ENCODE measurements at regions not wholly inside any gene's neighbourhood (a gene's known extent, or its start where the extent isn't known, plus 50 kb on each side); places are given as distances from the start of the nearest gene placed in this dataset.

GRCh38 chr2:184523732-184524131, 74.6 kb upstream of the ZNF804A start:
- Histone ChIP-seq H3K9ac (ENCODE audit: low read length) (no peak overlapping the region), H3K36me3 (ENCODE audit: insufficient read depth, low read length) (no peaks in the 10 kb centered on the region), H3K4me3 (ENCODE audit: low read depth, low read length, poor library complexity, severe bottlenecking) (no peak overlapping the region), H2AFZ (ENCODE audit: low read length) (no peak overlapping the region), H3K27ac (ENCODE audit: low read depth, low read length, poor library complexity, severe bottlenecking) (no peak overlapping the region), H3K9me3 (ENCODE audit: low read length) (peaks cover 20% of the 10 kb centered on the region), H3F3A (ENCODE audit: insufficient read depth, low read length) (no peaks in the 10 kb centered on the region), H3K4me2 (ENCODE audit: low read length) (no peak overlapping the region), H3K9me2 (ENCODE audit: low read depth, low read length) (no peaks in the 10 kb centered on the region), H3K4me1 (ENCODE audit: insufficient read depth, low read length, severe bottlenecking) (no peaks in the 10 kb centered on the region), H4K20me1 (ENCODE audit: insufficient read depth, low read length) (no peaks in the 10 kb centered on the region), H3K79me2 (ENCODE audit: insufficient read depth, low read length) (no peaks in the 10 kb centered on the region), H3K27me3 (ENCODE audit: insufficient read depth, low read length) (no peaks in the 10 kb centered on the region)
- no peak for TF ChIP-seq EZH2 (IDR thresholded peaks at IDR 0.05; ENCODE audit: borderline replicate concordance, low read length)
- TF ChIP-seq CTCF (IDR thresholded peaks at IDR 0.05; ENCODE audit: low read length): no peak

GRCh38 chr2:184524551-184525382, 73.6 kb upstream of the ZNF804A start:
- no peaks in the 10 kb centered on the region for H4K20me1 ChIP-seq (ENCODE audit: insufficient read depth, low read length)
- no peak overlapping the region for H3K4me3 ChIP-seq (ENCODE audit: low read depth, low read length, poor library complexity, severe bottlenecking)
- H3K9ac ChIP-seq (ENCODE audit: low read length): no peak overlapping the region
- H2AFZ ChIP-seq (ENCODE audit: low read length): no peak overlapping the region
- no peaks in the 10 kb centered on the region for H3F3A ChIP-seq (ENCODE audit: insufficient read depth, low read length)
- H3K9me2 ChIP-seq (ENCODE audit: low read depth, low read length): no peaks in the 10 kb centered on the region
- no peaks in the 10 kb centered on the region for H3K27me3 ChIP-seq (ENCODE audit: insufficient read depth, low read length)
- H3K9me3 ChIP-seq (ENCODE audit: low read length): peaks cover 20% of the 10 kb centered on the region
- no peak for TF ChIP-seq CTCF (IDR thresholded peaks at IDR 0.05; ENCODE audit: low read length)
- no peak for TF ChIP-seq EZH2 (IDR thresholded peaks at IDR 0.05; ENCODE audit: borderline replicate concordance, low read length)
- H3K27ac ChIP-seq (ENCODE audit: low read depth, low read length, poor library complexity, severe bottlenecking): no peak overlapping the region
- H3K4me2 ChIP-seq (ENCODE audit: low read length): no peak overlapping the region
- no peaks in the 10 kb centered on the region for H3K36me3 ChIP-seq (ENCODE audit: insufficient read depth, low read length)
- H3K4me1 ChIP-seq (ENCODE audit: insufficient read depth, low read length, severe bottlenecking): no peaks in the 10 kb centered on the region
- H3K79me2 ChIP-seq (ENCODE audit: insufficient read depth, low read length): no peaks in the 10 kb centered on the region

- H3K36me3 ChIP-seq (ENCODE audit: insufficient read depth, low read length): no peaks in the 10 kb centered on the region
Observed at GRCh38 chr2:184527058-184527457, 71.3 kb upstream of the ZNF804A start.

More at GRCh38 chr2:184527058-184527457, 71.3 kb upstream of the ZNF804A start:
- Histone ChIP-seq H3K4me2 (ENCODE audit: low read length) (no peak overlapping the region), H2AFZ (ENCODE audit: low read length) (no peak overlapping the region), H3K9me2 (ENCODE audit: low read depth, low read length) (no peaks in the 10 kb centered on the region), H3K27ac (ENCODE audit: low read depth, low read length, poor library complexity, severe bottlenecking) (no peak overlapping the region), H3K79me2 (ENCODE audit: insufficient read depth, low read length) (no peaks in the 10 kb centered on the region), H3K4me3 (ENCODE audit: low read depth, low read length, poor library complexity, severe bottlenecking) (no peak overlapping the region), H4K20me1 (ENCODE audit: insufficient read depth, low read length) (no peaks in the 10 kb centered on the region), H3K9me3 (ENCODE audit: low read length) (peaks cover 20% of the 10 kb centered on the region), H3K9ac (ENCODE audit: low read length) (no peak overlapping the region), H3K4me1 (ENCODE audit: insufficient read depth, low read length, severe bottlenecking) (no peaks in the 10 kb centered on the region), H3K27me3 (ENCODE audit: insufficient read depth, low read length) (no peaks in the 10 kb centered on the region), H3F3A (ENCODE audit: insufficient read depth, low read length) (no peaks in the 10 kb centered on the region)
- TF ChIP-seq EZH2 (IDR thresholded peaks at IDR 0.05; ENCODE audit: borderline replicate concordance, low read length) (no peak), CTCF (IDR thresholded peaks at IDR 0.05; ENCODE audit: low read length) (peak; percentile 27)

All from OCI-LY1 (cell line).